ENCODE measurements at regions not wholly inside any gene's neighbourhood (a gene's known extent, or its start where the extent isn't known, plus 50 kb on each side); places are given as distances from the start of the nearest gene placed in this dataset.

- TF ChIP-seq CTCF (IDR thresholded peaks at IDR 0.05), result no peak
- no peak for TF ChIP-seq POLR2A (IDR thresholded peaks at IDR 0.05)
- no peak for TF ChIP-seq EP300 (IDR thresholded peaks at IDR 0.05)
Measured at GRCh38 chr4:24166501-24166900, 276.7 kb upstream of the PPARGC1A start.

All from ovary (tissue), 3 donors.